GM19099 (cell line): ENCODE measurements at regions not wholly inside any gene's neighbourhood (a gene's known extent, or its start where the extent isn't known, plus 50 kb on each side); places are given as distances from the start of the nearest gene placed in this dataset.

Experiments
- POLR2A ChIP-seq: IDR thresholded peaks from 3 replicates; pipeline ENCODE4 v1.6.1; 2011; ENCODE audit warnings: low read depth; ENCODE audit not compliant: insufficient read length; ENCODE audit errors: extremely low read depth

DNA sequence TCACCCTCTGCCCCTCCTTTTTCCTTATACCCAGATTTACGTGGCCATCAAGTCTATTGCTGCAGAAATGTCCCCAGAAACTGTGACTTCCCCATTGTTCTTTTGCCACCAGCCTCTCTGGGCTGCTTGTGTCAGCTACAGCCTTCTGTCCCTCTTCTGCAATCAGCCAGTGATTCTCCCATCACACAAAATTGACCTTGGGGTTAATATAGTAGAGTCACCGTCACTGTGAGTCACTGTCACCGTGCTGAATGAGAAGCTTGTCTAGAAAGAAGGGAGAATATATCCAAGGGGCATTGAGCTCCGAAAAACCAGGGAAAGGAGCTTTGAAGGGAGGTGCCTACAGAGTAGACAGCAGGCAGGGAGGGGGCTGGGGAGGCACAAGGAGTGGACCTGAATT, 290.5 kb downstream of the HAPSTR1 start:
- no peak for TF ChIP-seq POLR2A

DNA sequence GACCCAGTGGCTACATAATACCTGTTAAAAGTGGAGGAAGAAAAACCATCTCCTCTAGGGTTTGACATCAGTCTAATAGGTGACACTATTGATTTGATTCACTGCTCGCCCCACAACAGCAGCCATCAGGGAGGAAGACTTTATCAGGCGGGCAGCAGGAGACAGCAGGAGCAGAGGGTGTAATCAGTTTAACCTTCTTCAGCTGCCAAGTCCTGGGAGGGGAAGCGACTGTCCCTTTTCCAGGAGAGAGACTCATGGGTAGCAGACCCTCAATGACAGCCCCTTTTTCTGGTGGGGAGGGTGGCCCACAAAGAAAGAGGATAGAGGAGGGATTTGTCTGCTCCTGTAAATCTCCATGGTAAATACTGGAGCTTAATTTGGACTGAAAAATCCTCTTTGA, 291.8 kb downstream of the HAPSTR1 start:
- no peak for TF ChIP-seq POLR2A

DNA sequence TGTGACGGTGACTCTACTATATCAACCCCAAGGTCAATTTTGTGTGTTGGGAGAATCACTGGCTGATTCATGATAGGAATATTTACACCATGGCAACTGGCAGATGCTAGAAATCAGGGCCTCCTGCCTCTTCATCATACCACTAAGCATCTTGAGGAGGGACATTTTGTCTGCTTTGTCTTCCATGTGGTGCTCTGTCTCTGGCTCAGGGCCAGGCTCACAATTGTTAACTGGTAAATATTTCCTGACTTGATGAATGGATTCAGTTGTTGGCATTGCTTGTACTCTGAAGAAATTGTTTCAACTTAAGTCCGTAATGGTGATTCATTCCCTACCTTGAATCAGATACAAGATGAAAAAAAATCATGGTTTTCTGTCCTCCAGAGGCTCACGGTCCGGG, 292.7 kb downstream of the HAPSTR1 start:
- TF ChIP-seq POLR2A = no peak

DNA sequence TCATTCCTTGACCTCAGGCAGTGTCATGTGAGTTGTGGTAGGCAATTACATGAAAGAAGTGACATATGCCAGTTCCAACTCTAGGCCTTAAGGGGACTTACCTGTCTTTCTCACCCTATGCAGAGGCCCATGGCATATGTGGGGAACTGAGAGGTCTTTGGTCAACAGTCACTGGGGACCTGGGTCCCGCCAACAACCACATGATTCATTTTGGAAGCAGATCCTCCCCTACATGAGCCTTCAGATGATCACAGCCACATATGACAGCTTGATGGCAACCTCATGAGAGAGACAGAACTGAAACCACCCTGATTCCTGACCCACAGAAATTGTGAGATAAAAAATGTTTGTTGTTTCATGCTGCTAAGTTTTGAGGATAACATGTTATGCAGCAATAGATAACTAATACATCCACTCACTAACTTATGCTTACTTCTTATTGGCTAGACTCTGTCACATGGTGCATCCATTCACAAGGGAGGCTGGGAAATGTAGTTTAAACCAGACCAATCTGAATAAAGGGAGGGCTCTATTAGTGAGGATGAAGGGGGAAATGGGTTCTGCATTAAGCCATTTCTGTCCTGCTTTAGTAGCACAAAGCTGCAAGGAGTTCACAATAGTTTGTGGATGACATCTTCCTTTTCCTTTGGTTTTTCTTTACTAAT, 298.2 kb downstream of the HAPSTR1 start:
- no peak for TF ChIP-seq POLR2A

DNA sequence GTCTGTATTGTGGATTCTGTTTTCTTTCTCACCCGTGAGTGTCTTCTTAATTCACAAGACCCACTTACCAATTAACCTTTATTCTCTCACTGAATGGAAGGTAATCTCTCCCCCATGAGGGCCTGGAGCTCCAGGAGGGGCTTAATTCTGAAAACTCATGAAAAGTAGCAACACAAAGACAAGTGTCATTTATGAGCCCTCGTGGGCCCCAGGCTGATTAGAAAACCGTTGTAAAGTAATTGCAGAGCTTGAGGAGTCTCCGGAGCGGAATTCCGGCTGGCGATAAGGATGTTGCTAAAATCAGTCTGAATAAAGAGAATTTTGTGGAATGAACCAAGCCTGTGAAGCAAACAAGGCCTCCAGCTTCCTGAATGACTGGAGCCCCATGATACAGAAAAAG, 301.5 kb downstream of the HAPSTR1 start:
- TF ChIP-seq POLR2A = no peak

DNA sequence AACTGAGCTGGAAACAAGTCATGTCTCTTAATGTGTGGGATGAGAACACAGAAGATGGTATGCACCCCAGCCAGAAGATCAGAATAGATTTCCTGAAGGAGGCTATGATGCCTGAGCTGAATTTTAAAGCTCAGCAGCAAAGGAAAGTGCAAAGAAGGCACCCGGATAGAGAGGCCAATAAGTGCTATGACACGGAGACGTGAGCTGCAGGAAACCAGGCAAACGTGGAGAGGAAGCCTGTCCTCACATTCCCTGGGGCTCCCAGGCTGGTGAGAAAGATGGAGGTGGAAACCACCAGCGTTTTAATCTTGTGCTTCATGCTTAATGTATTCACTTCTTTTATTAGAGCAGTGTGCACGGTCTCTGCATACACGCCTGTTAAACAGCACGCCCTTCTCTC, 302.1 kb downstream of the HAPSTR1 start:
- TF ChIP-seq POLR2A = no peak

DNA sequence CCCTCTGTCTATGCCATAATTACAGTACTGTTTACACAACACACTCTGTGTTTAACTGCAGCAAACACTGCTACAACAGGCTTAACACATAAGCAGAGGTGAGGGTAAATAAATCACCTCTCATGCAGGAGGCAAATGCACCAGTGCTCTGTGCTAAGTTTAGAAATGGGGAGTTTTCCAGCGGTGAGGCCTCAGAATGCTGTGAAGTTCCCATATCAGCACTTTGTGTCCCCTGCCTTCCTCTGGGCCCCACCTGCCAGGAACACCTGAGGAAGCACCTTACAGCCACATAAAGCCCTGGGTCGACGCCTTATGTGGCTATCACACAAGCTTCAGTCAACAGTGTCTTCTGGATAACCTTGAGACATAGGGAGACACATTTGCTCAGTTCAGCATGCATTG, 304.5 kb downstream of the HAPSTR1 start:
- no peak for TF ChIP-seq POLR2A

DNA sequence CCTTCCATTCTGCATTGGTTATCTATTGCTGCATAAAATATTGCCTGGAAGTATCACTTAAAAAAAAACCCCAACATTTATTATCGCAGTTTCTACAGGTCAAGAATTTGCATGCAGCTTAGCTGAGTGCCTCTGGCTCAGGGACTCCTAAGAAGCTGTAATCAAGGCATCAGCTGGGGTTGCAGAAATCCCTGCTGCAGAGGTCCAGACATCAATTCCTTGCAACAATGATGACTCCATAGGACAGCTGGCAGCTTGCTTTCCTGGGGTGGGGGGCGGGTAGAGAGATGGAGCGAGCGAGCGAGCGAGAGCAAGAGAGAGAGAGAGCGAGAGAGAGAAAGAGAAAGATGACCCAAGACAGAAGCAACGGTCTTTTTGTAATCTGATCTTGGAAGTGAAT, 308.1 kb downstream of the HAPSTR1 start:
- no peak for TF ChIP-seq POLR2A

DNA sequence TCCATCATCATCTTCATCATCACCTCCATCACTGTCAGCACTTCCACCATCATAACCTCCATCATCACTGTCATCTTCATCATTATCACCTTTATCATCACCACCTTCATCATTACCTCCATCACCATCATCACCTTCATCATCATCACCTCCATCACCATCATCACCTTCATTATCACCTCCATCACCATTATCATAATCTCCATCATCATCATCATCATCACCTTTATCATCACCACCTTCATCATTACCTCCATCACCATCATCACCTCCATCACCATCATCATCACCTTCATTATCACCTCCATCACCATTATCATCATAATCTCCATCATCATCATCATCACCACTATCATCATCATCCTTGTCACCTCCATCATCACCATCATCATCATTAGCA, 309.7 kb downstream of the HAPSTR1 start:
- TF ChIP-seq POLR2A = no peak

DNA sequence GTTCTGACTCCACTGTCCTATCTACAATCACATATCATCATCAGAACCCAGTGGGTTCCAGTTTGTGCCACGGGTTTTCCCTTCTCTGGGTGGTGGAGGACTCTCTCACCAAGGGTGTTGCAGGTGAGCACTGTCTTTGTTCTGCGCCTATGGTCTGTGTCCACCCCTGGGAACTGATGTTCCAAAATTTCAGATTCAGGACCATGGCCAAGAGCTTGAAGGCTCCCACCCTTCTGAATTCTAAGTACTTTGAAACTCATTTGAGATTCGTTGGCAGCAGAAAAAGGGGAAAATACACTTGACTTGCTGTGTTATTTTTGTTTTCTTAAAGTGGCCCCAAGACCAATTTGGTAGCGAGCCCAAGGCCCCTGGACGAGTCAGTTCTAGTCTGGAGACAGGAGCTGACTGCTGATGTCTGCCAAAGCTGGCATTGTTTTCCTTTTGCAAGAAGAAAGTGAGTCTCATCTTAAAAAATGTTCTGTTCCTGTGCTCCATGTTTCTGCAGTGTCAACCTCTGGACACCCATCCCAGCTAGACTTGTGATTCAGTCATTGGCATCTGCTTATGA, 310.9 kb downstream of the HAPSTR1 start:
- TF ChIP-seq POLR2A = no peak

DNA sequence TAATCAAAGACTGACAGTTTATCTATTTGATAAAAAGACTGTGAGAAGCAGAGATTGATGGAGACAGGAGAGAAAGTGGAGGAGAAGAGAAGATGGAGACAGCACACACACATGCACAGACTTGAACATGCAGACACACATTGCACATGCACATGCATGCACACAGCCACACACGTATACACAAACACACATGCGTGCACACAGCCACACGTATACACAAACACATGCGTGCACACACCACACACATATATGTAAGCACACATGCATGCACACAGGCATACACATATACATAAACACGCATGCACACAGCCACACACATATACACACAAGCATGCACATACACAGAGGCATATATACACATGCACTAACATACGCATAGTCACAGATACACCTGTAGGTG, 313.4 kb downstream of the HAPSTR1 start:
- no peak for TF ChIP-seq POLR2A

DNA sequence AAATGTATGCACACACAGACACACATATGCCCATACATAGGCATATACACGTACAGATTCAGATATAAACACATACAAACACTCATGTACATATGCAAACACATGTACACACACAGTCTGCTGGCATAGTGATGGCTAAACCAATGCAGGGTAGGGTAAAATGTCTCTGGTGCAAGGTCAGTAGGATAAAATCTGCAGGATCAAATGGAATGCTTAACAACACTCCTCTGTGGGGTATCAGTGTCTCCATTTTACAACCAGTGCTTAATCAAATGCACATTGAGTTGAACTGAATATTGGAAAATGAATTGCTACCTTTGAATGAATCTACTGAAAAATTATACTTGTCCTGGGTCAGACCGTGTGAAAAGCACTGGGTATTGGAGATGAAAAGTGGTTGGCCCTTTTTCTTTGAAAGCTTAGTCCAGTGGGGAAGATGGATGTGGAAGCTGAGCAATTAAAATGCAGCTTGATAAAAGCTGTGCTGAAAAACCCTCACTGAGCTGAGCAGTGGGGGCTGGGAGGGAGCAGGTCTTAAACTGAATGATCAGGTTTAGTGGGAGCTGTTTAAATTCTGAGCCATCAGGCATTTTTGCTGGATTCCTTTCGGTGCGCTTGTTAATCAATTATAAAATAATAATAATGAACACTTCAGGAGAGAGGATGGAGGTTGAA, 314.7 kb downstream of the HAPSTR1 start:
- TF ChIP-seq POLR2A = no peak

DNA sequence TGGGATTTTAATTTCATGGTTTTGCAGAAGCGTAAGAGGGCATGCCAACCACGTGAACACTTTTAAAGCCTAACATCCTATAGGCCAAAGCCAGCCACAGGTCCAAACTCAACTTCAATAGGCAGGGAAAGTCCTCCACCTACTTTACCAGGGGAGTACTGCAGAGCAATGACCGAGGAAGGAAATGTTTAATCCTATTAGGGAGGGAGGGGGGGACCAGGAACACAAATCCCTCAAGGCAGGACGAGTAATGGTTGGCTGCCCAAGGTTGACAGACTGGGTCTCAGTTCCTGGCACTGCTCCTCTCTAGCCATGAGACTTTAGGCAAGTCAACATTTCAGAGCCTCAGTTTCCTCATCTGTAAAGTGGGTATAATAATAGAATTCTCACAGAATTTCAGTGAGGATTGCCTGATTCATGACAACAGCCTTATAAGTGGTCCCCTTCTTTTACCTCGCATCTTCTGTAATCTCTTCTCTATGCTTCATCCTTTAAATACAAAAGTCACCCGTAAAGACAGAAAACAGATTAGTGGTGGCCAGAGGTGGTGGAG, 315.8 kb downstream of the HAPSTR1 start:
- no peak for TF ChIP-seq POLR2A

DNA sequence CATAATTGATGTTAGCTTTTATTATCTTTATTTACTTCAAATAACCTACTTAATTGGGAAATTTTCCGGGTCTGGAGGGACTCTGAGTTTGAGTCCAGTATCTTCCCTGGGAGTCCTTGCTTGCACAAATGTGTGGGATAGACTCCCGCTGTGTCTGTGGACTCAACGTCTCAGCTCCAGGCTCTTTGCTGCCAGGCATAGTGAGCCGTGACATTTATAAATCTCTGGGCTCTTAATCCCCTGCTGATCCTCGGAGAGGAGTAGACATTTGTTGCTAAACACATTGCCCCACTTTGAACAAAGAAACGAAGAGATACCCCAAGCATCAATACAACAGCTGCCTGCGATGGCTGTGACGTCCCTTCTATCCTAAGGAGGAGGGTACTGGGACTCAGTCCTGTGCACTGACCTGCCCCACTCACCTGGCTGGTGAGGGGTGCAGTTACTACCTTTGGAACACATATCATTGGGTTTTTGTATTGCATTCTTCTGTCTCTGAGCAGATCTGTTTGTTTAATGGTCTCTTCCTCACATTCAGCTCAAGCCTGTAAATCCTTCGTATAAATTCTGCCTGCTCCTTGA, 316.9 kb downstream of the HAPSTR1 start:
- TF ChIP-seq POLR2A = no peak

DNA sequence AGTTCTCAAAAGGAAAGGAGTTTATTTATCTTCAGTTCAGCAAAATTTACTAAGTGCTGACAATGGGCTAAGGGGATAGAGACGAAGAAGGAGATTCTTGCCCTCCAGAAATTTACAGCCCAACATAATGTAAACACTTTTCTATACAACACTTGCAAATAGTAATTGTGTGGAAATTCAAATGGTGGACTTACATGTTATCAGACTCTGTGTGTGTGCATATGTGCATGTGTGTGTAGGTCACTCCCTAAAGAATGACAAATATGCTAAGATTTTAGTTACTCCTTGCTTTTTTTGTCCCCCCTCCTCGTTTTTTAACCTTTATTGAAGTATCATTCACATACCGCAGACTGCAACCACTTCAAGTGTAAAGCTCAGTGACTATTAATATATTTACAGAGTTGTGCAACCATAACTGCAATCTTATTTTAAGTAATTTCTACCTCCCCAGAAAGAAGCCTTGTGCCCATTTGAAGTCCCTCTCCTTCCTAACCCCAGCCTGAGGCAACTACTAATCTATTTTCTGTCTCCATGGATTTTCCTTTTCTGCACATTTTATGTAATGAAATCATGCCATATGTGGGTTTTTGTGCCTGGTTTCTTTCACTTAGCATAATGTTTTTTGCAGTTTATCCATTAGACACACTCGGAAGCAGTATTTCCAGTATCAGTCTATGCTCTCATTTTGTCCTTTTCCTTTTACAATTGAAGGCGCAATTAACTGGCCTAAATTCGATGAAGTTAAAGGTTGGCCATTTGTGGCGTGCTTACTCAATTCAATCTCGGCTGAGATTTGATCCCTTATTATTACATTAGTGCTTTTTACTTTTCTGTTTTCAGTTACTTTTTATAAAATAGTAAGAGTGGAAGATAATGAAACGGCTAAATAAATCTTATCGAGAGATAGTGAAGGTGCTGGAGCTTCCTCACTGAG, 318.4 kb downstream of the HAPSTR1 start:
- TF ChIP-seq POLR2A = no peak
